T-helper 9 cell (primary cell): ENCODE measurements at regions not wholly inside any gene's neighbourhood (a gene's known extent, or its start where the extent isn't known, plus 50 kb on each side); places are given as distances from the start of the nearest gene placed in this dataset.

Experiments
- DNase-seq: peaks from one replicate; pipeline ENCODE4 v3.0.0-alpha.2; 2020

DNA sequence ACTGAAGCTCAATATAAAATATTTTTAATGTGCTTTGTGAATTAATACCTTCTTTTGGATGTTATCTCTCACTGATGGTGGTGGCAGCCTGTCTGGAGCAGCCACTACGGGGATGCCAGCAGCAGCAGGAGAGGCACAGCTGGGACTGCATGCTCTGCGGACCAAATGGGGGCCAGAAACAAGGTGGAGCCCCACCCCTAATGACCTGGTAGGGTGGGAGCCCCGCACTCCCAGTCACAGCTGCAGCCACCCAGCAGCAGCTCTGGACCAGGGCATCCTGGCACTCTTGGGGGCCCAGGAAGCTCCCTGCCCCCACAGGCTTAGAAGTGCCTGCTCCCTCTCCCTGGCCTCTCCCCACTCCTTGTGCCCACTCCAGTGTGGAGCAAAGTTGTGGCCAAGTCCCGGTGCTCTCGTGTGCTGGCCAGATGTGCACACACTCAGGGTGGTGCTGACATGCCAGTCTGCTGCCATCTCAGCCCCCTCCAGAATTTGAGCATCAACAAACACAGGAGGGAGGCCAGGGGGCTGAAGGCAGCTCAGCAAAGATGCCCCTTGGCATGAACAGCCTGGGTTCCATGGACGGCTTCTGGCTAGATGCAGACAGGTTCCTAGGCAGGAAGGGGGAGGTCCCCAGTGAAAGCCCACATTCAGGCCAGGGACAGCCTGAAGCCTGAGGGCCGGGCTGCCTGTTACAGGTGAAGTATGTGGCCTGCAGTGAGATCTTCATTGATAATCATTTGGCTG lies 696.7 kb upstream of the SLITRK5 start:
- DNase-seq: no peak

DNA sequence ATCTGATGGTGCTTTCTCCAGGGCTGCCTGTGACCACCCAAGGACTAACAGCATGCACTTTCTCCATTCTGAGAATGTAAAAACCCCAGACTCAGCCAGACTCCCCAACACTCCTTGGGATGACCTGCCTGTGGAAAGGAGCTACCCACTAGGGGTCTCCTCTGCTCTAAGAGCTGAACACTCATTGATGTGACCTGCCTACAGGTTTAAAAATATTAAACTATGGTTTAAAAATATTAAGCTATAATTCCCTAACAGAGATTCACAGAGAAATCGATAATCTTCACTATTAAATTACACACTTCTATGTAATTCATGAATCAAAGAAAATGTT lies 696.2 kb upstream of the SLITRK5 start:
- no peak for DNase-seq

DNA sequence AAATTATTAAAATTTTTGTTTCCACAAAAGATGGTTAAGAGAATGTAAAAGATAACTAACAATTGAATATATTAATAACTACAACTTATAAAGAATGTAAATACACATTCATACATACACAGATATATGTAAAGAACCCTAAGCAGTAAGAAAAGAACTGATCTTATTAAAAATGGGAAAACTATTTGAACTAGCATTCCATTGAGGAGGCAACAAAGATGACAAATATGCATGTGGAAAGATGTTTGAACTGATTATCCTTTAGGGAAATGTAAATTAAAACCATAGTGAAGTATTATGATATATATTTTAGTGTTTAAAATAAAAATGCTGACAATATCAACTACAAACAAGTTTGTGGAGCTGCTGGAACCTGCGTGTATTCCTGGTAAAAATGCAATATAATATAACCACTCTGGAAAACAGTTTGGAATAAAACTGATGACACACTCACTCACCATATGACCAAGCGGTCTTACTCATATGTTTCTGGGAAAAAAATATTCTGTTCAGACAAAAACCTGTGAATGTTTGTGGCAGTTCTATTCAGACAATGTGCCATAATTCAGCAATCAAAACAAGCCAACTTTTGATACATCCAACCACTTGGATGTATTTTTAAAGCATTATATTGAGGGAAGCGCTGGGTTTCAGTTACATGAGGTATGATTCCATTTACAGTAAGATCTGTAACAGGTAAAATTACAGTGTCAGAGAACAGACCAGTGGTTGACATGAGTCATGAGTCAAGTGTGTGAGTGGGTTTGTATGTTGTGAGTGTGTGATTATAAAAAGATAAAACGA lies 694.4 kb upstream of the SLITRK5 start:
- no peak for DNase-seq

DNA sequence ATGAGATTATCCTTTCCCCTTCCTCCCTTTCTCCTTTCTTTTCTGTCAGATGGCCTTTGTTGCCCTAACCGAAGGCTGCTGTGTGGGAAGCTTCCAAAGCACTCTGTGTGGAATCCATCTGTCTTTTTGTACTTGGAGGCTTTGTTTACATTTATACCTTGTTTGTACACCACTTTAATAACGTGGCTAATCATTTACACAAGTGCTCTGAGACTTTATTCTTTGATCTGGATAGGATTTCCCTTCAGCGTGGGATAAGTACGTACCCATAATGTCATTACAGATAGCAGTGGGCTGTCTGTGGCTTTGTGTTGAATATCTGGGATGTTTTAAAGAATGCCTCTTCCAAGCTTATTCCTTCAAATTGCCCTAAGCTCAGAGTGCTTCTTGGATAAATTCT lies 684.7 kb upstream of the SLITRK5 start:
- no peak for DNase-seq

DNA sequence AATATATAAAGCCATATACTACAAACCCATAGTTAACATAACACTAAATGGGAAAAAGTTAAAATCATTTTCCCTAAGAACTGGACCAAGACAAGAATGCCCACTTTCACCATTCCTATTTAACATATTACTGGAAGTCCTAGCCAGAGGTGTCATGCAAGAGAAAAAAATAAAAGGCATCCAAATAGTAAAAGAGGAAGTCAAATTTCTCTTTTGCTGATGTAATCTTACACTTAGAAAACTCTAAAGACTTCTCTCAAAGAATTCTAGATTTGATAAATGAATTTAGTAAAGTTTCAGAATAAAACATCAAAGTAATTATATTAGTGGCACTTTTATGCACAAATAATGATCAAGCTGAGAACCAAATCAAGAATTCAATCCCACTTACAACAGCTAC lies 678.9 kb upstream of the SLITRK5 start:
- DNase-seq: no peak

GRCh38 chr13:87003265-87003664 lies 667.9 kb upstream of the SLITRK5 start:
- DNase-seq: no peak

DNA sequence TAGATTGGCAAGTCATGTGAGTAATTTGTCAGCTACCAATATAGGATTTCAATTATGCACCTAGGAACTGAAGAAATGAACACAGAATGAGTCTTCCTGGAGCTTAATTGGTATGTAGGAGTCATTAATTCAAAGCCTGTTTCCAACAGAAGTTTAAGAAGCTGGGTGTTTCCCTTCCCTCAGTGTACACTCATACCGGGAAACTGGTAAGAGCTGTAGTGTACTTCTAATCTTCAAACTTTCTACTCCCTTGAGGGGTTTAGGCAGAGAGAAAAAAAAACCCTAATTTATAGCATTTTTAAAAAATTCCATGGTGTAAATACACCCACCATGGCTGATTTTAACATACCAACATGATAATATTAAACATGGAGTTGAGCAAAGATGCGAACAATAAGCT lies 665.7 kb upstream of the SLITRK5 start:
- DNase-seq: no peak

- DNase-seq: no peak
Measured at GRCh38 chr13:87035526-87035925, 635.6 kb upstream of the SLITRK5 start.

DNA sequence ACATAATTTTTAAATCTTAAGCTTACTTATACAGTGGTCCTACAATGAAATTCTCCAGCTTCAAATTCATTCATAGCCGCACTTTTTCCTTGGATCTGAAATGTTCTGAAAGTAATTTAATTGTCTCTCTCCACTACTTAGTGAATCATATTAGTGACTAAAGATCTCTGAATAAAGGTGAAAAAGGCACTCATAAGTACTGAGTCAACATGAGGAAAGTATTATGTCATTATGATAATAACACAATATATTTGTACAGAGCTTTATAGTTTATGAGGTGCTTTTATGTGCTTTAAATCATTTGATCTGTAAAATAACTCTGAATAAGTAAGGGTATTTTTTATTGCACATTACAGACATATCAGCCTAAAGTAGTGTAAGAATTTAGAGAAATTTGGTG lies 628.2 kb upstream of the SLITRK5 start:
- DNase-seq: no peak

DNA sequence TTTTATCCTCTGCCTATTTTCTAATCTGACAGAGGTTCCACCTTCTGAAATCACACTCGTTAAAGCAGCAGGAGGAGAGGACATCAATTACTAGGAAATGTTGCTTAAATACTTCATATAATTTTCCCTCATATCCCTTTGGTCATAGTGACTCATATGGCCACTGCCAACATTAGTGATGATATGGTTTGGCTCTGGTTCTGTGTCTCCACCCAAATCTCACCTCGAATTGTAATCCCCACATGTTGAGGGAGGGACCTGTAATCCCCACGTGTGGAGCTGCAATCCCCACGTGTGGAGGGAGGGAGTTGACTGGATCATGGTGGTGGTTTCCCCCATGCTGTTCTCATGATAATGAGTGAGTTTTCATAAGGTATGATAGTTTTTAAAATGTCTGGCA lies 618.4 kb upstream of the SLITRK5 start:
- no peak for DNase-seq

DNA sequence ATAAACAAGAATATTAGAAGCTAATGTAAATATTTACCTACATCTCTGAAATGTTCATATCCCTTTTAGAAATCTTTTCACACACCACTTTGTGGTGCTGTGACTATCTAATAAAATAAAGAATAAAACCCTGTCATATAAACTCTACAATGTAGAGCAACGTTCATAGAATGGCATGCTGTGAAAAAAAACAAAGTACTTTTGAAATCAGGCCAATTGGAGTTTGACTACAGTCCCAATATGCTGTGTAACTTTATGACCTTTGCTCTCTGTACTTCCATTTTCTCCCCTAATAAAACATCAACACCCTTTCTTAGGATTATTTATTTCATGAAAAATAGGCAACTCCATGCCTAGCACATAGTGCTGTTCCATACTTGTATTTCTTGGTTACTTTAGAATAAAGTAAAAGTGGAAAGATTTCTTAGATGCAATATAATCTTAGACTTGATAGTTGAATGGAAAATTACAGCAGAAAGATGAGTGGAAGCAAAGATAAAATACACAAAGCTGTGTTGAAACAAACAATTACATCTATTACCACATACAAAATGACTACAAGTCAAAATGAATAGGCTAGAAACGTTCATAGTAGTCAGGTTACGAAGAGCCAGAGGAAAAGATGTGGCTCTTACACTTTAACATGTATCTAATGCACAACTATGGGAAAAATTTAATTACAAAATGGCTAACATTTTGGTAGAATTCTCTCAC lies 613.2 kb upstream of the SLITRK5 start:
- no peak for DNase-seq

- DNase-seq: no peak
Measured at GRCh38 chr13:87058786-87059329, 612.3 kb upstream of the SLITRK5 start.

GRCh38 chr13:87078947-87079795 lies 592.0 kb upstream of the SLITRK5 start:
- DNase-seq: no peak

- no peak for DNase-seq
Measured at GRCh38 chr13:87080100-87080779, 590.9 kb upstream of the SLITRK5 start.

DNA sequence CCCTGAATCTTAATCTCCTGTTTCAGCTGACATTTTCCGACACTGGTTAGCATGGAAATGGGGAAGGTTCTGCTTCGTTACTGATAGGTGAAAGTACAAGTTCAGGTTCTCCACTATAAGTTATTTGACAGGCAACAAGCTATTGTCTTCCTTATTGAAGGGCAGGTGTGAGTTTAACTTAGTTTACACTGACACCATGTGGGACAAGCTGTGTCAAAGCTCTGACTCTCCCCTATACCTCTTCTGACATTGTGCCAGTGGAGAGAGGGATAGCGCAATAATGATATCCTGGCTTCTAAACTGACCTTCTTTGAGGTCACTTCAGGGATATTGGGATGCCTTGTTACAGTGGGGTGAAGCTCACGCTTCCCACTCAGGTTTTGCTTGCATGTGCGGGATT lies 587.0 kb upstream of the SLITRK5 start:
- no peak for DNase-seq

- DNase-seq: no peak
Measured at GRCh38 chr13:87087741-87088140, 583.4 kb upstream of the SLITRK5 start.

GRCh38 chr13:87089391-87089790 lies 581.8 kb upstream of the SLITRK5 start:
- DNase-seq: no peak

DNA sequence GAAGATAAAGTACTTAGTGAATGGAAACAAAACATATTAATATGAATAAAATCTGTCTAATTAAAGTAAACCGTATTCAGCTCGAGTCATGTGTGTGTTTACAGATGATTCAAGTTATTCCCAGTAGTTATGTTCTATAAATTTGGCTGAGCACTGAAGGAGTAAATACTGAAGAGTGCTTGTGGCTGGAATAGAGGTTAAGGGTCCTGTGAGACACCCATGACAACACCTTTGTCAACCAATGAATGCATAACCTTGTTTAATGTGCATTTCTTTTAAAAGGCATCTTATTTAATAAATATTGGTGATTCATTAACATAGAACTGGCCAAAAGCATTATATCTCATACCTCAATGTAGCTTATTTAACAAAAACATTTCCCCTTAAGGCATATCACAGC lies 577.8 kb upstream of the SLITRK5 start:
- no peak for DNase-seq

DNA sequence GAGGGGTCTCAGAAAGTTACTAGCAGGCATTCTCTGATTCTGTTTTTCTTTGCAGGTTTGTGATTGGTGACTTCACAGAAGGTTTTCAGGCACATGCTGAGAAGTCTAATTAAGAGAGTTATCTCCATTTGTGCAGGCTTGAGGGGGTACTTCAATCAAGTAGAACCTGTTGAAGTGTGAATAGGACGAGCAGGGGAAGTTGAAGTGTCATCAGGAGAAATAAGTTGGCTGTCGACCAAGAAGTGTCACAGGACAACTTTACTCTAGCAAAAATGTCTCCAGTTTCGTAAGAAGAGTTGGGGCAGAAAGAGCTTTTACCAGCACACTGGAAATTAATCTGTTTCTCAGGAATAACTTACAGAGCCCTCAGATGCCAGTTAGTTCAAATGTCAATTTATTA lies 576.5 kb upstream of the SLITRK5 start:
- no peak for DNase-seq

DNA sequence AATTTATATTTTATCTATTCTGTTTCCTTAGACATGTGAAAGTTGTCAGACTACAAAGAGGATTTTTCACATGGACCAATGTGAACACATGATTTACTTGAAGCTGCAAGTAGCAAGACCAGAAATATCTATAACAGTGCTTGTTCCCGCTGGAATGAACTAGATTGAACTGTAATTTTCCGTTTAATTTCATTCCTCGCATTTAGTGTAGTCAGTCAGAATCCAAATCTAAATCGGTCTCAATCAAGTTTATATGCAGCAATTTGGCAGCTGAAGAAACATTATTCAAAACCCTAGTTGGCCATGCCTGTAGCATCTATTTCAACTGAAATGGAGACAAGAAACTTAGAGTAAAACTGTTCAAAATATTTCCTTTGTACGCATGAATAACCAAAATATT lies 570.7 kb upstream of the SLITRK5 start:
- no peak for DNase-seq

- DNase-seq: no peak
Measured at GRCh38 chr13:87107651-87108050, 563.5 kb upstream of the SLITRK5 start.

GRCh38 chr13:87120476-87120875 lies 550.7 kb upstream of the SLITRK5 start:
- DNase-seq: no peak
